ENCODE measurements at regions not wholly inside any gene's neighbourhood (a gene's known extent, or its start where the extent isn't known, plus 50 kb on each side); places are given as distances from the start of the nearest gene placed in this dataset.

DNA sequence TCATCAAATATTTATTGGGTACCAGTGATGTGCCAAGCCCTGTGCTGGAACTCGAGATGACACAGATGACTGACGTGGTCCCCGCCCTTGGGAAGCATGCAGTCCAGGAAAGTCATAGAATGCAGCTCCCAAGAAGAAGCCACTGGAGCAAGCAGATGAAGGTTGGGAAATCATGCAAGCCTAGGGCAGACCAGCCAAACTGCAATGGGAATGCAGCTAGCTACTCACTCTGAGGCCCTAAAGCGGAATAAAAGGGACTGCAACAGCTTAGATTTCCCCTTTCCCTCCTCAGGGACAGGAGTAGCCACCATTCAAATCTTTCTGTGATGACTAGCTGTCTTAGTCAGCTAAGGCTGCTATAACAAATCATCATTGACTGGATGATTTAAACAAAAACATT, 152.2 kb downstream of the MAFB start:
- DNase-seq, result no peak

DNA sequence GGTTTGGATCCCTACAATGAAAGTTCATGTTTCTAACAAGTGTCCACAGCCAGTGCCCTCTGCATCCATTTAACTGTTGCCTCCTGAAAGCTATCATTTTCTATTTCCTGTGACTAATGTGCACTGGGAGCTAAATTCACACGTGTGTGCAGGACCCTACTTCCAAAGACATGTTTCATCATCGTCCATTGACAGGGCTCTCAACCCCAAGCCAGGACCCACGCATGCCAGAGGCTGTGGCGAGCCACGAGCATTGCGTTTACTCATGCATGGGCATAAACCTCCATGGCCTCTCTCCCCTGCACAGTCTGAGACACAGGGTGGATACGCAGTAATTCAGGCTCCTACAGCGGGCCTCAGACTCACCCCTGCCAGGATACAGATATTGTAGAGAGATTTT, 153.2 kb downstream of the MAFB start:
- DNase-seq, result no peak

DNA sequence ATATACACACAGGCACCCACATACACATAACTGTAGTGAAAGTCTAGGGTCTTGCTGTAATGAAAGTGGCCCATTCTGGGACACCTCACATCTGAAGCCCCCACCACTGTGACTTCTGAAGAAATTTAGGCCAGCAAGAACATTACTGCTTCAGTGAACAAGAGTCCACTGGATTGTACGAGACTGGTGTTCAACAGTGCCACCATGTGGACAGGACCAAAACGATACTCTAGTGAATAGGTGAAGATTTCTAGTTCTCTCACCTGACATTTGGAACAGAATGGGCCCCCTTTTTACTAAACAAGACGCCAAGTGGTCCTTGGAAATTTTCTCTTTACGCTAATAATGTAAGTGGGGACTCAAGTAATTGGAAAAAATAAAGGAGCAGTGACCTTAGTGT, 156.9 kb downstream of the MAFB start:
- DNase-seq, result no peak

DNA sequence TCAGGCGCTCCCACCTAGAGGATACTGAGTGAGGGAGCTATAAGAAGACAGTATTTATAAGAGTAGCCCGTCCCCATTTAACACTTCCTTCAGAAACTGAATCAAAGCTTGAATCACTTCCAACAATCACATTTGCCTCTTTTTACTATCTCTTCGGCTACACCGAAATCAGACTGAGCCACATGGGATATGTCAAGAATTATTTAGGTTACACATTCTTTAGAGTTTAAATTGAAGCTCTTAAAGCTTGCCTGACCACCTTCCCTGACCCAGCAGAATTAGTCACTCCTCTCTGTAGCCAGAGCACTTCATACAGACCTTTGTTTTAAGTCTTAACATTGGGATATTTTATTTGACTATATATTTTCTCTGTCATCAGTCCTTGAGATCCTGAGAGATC, 163.7 kb downstream of the MAFB start:
- DNase-seq, result no peak

DNA sequence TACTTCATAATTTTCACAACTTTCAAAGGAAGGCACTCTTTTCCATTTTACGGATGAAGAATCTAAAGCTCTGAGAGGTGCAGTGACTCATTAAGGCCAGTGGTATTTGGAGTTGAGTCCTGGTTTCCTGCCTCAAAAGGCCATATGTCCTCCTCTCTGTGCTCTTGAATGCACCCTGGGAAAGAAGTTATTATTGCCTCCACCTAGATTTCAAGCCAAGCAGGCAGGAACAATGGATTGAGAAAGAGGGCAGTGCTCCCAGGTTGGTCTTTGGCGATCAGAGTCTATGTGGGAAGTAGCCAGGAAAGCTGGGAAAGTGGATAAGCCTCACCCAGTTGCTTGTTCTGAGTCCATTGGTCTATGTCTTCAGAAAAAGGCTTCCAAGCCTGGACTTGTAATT, 165.0 kb downstream of the MAFB start:
- no peak for DNase-seq

DNA sequence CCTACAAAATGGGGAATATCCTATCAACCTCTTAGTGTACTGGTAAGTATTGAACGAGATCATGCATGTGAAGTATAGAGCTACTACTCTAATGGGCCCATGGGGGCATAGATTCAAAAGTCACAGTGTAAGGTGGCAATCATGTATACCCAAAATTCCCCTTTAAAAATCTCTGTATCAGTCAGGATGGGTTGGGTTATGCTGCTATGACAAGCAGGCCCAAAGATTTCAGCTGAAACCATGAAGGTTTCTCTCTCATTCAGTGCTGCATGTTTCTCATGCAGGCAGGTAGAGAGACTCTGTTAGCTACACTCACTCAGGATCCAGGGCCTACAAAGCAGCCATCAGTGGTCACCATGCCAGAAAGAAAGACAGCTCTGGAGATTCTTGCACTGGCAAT, 166.6 kb downstream of the MAFB start:
- DNase-seq, result no peak

DNA sequence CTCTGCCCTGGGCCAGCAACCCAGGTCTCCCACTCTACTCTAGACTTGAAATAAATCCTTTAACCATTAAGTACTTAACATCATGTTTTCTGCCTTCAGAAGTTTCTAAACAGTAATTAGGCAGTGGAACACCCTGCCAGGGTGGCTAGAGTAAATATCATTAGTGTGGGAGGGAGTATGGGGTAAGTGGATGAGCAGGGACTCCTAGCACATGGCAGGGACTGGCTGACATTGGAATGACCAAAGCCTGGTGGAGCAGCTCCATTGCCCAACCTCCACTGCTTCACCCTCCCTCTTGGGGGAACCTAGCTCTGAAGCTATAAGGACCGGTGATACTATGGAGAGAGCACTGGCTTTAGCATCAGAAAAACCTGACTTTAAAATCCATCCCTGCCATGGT, 167.1 kb downstream of the MAFB start:
- DNase-seq, result no peak

DNA sequence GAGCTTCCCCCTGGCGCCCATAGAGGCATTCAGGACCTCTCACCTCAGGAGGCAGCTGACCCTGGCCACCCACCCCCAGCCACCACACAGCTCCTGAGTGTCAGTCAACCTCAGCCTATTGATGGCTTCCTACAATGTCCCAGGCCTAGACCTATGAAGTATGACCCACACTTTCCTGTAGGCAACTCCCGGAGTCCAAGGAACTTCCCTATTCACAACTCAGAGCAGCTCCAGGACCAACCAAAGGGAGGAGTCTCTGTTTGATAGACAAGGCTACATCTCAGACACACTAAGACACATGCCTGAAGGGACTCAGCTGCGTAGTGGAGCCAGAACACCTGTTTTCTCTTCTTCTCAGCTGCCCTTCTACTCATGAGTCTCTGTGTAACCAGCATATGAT, 169.1 kb downstream of the MAFB start:
- no peak for DNase-seq

DNA sequence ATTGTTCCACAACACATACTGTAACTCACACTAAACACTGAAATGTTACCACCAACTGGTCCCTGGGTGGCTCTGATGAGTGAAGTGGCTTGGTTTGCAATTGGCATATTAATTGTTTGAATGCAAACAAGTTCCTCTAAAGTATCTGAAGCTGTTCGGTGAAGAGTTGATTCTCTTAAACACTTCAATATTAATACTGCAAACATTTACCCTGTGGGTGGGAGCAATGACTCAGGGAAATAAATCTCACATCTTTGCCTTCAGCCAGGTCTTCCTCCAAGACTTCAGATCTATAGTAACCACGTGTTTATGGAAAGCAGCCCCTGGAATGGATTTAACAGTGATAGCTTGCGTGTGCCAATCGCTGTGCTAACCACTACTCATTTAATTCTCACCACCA, 176.0 kb downstream of the MAFB start:
- no peak for DNase-seq

DNA sequence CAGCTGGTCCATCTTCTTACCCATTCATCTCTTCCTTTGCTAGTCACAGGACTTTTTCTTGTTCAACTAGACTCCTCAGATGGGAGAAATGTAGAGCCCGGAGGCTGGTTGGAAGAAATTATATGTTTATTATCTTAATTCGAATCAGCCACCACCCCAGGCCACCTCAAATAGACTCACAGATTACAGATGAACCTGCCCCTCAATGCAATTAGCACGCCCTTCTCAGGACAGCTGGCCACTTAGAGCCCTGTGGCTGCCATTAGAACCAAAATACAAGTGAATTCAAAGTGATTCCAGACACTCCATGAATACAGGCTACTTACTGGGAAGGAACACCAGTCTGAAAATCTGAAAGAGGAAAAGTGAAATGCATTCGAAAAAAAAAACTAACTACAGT, 176.4 kb downstream of the MAFB start:
- no peak for DNase-seq

DNA sequence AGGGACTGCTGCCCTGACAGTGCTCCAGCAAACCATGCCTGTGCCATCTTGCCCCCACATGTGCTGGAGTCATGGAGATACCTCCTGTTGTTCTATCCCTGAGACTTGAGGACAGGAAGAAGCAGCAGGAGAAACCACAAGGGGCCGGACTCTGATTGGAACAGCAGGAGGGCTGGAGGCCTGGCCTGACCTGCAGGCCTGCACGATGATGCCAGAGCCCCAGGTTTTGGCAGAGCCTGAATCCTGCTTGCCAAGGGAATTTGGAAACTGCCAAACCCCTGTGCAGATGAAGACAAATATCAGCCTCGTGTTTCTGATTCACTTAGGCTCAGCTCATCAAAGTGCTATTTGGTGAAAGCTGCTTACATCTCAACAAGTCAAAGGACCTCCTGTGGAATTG, 177.6 kb downstream of the MAFB start:
- no peak for DNase-seq

DNA sequence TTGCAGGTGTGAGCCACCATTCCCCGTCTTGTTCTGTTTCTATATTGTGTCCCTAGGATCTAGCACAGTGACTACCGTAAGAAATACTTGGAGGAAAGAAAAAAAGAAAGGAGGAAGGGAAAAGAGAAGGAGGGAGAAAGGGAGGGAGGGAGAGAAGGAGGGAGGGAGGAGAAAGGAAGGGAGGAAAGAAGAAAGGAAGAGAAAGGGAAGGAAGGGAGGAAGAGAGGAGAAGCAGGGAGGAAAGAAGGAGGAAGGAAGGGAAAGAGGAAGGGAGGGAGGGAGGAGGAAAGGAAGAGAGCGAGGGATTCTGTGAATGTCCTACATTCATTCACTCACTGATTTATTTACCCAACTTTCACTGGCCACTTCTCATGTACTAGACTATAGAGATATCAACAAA, 178.4 kb downstream of the MAFB start:
- no peak for DNase-seq

DNA sequence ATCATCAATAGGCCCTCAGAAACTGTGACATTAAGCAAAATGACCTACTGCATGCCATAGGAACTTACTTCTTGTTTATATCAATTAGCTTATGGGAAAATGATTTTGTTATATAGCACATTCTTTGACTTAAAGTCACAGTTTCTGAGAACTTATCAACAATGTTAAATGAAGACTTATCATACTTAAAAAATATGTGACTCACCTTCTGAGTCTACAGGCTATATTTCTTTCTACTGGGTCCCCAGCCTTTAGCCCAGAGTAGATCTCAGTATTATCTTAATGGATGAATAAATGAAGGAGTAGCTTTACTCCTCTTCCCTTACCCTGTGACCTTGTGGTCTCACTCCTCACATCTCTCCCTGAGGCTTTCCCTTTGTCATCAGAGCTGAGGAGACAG, 180.2 kb downstream of the MAFB start:
- DNase-seq, result no peak

DNA sequence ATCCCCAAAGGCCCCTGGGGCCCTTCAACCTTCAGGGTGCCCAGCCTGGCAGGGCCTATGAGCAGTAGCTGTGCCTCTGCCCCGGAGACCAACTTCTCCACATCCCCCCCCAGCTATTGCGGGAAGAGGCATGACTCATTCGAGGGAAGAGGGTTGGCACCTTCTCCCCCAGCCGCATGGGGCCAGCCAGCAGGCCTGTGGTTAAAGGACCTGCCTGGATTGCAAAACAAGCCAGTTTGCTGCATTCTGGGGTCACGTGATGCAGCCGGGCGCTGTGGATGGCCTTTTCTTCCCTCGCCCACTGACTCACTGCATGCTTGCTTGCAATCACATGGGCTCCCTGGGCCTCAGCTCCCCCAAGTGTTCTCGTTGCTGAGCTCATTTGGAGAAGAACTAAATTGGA, 182.5 kb downstream of the MAFB start:
- no peak for DNase-seq

DNA sequence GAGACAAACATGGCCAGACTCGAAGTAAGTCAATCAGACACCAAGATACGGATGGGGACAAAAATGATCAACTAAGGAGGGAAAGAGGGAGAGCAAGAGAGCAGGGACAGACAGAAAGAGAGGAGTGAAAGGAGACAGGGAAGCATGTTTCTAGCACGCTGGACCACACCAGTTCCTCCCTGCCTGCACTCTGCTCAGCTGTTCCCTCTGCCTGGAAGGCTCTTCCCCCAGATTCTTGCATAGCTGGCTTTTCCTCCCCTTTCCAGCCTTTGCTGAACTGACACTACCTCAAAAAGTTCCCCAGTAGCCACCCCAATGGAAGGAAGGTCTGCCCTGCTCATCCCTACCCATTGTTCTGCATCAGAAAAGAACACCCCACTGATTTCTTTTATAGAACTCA, 185.9 kb downstream of the MAFB start:
- no peak for DNase-seq

DNA sequence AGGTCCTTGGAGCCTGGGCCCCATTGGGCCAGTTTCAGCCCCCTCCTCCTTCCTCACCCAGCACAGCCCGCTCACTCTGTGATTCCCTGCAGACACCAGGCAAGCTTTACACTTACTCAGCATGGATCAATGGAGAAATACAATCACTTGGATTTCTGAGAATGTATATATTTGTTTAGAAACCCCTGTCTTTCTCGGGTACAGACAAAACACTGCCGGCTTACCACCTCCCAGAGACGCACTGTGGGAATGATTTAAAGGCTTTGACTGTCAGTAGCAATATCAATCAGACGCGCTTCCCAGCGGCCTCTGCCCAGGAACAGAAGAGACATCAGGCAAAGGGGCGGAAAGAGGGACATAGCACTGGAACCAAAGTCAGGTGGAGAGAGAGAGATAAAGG, 186.5 kb downstream of the MAFB start:
- no peak for DNase-seq

DNA sequence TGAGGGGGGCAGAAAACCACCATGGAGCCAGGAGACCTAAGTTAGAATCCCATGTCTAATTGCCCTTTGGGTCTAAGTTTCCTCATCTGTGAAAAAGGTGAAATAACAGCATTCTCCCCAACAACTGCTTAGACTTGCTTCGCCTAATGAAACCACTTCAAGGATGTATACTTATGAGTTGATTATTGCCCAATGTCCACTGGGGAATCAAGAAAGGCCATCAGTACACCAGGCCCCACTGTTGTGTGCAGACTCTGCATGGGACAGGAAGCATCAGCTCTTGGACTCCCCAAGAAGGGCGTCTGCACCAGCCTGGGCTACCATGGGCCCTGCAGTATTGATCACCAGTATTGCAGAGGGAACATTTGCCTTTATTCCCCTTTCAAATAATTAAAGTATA, 189.6 kb downstream of the MAFB start:
- no peak for DNase-seq

DNA sequence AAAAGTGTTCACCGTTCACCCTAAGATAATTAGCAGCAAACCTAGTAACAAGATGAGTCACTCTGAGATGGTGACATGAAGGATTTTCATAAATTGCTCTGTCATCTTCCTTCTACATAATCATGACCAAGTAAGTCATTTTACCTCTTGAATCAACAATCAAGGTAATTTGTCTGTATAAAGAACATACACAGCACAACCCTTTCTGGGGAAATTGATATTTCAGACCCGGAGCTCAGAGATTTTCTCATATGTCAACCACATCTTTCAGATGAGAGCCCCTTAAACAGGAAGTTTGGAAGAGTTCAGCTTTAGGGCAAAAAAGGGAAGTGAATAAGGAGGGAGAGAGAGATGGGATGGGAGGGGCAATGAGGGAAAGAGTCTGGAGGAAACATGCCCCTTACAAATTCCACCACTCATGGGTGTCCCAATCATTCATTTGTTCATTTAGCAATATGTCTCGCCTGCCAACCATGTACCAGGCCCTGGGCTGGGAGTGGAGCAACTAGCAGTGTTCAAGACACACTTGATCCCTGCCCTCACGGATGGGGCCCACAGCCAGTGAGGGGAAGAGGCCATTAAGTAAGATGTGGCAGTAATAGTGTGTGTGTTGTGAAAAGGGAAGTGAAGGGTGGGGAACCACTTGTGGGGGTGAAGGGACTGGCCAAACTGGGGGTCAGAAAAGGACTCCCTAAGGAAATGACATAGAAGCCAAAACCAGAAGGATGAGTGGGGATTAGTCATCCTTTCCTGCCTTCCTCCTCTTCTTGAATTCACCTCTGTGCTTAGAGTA, 190.9 kb downstream of the MAFB start:
- no peak for DNase-seq

DNA sequence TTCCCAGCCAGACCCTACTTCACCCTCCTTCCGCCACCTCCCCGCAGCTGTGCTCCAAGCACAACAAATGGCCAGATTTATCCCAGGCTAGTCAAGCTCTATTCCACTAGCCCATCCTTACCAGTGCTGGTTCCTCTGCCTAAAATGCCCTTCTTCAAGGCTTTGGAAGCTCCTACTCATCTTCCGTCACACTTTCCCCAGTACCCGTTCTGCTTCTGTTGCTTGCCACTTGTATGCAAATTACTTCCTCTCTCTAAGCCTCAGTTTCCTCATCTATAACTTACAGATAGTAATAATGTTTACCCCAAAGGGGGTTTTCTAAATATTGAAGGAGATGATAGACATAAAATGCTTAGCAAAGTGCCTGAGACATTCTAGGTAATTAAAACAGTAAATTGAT, 193.1 kb downstream of the MAFB start:
- no peak for DNase-seq

DNA sequence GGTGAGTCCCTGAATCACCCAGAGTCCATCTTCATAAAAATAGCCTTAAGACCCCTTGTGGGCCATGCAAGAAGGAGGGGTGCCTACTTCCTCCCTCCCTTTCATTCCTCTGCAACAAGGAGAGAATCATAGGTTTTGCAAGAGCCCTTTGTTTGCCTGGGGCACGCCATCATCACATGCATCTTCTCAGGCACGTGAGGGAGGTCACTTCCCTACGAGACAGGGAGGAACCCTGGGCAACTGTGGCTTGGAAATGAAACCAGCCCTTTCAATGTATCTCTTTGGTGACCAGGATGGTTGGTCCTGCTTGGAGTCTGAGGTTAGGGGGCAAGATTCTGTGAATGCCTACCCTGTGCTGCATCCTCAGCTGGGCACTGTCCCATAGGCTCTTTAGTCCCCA, 194.8 kb downstream of the MAFB start:
- no peak for DNase-seq

DNA sequence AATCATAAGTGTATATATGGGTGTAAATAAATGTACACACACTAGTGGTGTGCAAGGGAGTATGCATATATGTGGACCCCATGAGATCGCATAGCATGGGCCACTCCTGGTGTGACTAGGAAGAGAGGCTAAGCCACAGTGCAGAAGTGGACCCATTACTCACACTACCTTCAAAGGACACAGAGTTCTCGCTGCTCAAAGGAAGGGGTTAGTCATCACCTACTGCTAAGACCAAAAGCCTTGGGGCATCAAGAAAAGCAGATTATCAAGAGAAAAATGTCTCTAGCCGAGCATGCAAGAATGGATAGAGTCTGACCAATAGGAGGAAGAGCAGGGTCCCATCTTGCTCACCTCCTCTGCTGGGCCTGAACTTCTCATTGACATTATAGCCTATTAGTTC, 195.5 kb downstream of the MAFB start:
- DNase-seq, result no peak

DNA sequence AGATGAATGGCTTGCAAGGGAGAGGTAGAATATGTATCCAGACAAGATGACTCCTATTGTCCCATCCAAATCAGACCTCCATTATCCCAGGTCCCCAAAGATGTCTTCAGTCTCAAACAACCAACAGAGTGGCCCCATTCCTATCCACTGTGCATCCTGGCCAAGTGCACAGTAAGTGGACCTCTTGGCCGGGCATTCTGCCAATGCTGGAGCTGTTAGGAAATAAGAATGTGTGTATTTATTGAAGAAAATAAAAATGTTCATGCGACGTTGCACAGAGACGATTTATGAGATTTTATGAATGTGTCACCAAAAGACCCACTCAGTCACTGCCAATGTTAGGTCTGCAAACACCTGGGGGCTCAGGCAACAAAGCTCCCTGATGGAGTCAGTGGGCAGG, 196.0 kb downstream of the MAFB start:
- peak; percentile 45 for DNase-seq

DNA sequence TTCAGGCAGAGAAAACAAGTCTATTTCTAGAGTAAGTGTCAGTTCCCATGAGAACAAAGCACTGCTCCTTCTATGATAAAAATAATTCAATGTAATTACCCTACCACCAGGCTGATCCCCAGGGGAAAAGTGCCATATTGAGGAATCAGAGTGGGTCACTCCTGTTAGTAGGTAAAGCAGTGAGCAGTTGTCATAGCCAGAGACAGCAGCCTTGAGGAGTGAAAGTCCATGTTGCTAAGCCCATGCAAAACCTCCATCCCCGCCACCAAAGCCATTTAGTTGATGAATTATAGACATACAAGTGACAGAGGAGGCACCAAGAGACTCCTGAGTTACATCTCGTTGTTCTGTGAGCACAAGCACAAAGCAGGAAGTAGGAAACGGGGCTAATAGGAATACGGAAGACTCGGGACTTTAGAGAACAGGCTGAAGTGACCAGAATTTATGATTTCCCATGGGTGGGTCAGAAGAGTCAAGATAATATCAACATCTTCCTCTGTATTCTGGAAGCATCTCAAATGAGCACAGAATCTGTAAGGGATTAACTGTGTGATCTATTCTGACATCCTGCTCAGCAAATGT, 197.9 kb downstream of the MAFB start:
- no peak for DNase-seq

DNA sequence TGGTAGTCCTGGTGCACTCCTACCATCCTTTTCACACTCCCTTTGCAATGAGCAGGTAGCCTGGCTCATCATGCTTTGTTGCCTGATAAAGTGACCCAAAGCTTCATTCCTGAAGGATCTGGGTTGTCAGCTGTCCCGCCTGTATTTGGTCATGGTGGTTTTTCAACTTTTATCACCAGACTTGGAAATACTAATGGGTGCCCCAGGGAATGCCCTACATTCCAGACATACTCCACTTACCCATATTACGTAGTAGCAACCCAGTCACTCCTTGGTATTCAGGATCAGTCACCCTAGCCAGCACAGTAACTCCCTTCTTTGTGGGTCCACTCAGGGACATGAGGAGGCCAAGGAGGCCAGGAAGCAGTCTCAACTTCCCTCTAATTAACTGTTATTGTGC, 199.2 kb downstream of the MAFB start:
- no peak for DNase-seq

DNA sequence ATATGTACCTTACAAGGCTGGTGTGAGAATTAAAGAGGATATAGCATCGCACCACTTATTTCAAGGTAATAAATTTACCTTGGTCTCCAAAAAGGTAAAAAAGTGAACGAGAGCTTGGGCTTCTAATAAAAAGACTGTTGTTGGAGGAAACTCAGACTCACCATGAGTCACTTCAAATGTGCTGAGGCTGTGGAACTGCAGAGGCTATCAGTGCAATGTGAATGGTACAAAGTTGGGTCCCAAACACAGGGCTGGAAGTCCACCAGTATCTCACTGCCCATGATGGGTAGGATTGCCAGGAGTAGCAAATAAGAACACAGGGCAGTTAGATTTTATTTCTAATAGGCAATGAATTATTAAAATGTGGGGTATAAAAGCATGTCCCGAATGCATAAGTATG, 200.6 kb downstream of the MAFB start:
- DNase-seq, result no peak

Measured in NCI-H1105 (cell line).